Neural progenitor cell (in vitro differentiated cells): ENCODE measurements at regions not wholly inside any gene's neighbourhood (a gene's known extent, or its start where the extent isn't known, plus 50 kb on each side); places are given as distances from the start of the nearest gene placed in this dataset.

Experiments used
- DNase-seq: peaks from one replicate; pipeline ENCODE4 v3.0.0-alpha.2; 2016; ENCODE audit warnings: low spot score
- H2AFZ ChIP-seq: fragments of 200-600 bp; sonication (generic); replicated peaks from 2 replicates; pipeline ENCODE4 v1.6.1; 2016; ENCODE audit warnings: antibody characterized with exemption
- H3F3A ChIP-seq: fragments of 200-600 bp; sonication (generic); 2 replicates; pipeline ENCODE4 v1.6.1; 2016; ENCODE audit warnings: antibody characterized with exemption, low read depth
- H3K27ac ChIP-seq: fragments of 200-600 bp; sonication (generic); 2 replicates; pipeline ENCODE4 v1.5.1; 2016; ENCODE audit warnings: mild to moderate bottlenecking
- H3K27me3 ChIP-seq: fragments of 200-600 bp; sonication (generic); 2 replicates; pipeline ENCODE4 v1.6.1; 2016; ENCODE audit warnings: mild to moderate bottlenecking, moderate library complexity
- H3K36me3 ChIP-seq: fragments of 200-600 bp; sonication (generic); 2 replicates; pipeline ENCODE4 v1.5.1; 2016
- H3K4me1 ChIP-seq: fragments of 200-600 bp; sonication (generic); 2 replicates; pipeline ENCODE4 v1.6.1; 2016; ENCODE audit warnings: mixed run types
- H3K4me2 ChIP-seq: fragments of 200-600 bp; sonication (generic); 2 replicates; pipeline ENCODE4 v1.6.1; 2016
- H3K4me3 ChIP-seq: fragments of 200-600 bp; sonication (generic); 2 replicates; pipeline ENCODE4 v1.5.1; 2016
- H3K79me2 ChIP-seq: fragments of 200-600 bp; sonication (generic); 2 replicates; pipeline ENCODE4 v1.6.1; 2016; ENCODE audit warnings: low read depth
- H3K9ac ChIP-seq: fragments of 200-600 bp; sonication (generic); 2 replicates; pipeline ENCODE4 v1.6.1; 2016
- H3K9me3 ChIP-seq: fragments of 200-600 bp; sonication (generic); 2 replicates; pipeline ENCODE4 v1.5.1; 2016; ENCODE audit warnings: low read depth
- H4K20me1 ChIP-seq: fragments of 200-600 bp; sonication (generic); 2 replicates; pipeline ENCODE4 v1.6.1; 2016; ENCODE audit warnings: low read depth
- H3K27ac Mint-ChIP-seq: 3 replicates; pipeline ENCODE4 v1.8.0; 2021; ENCODE audit warnings: mixed read lengths
- H3K27me3 Mint-ChIP-seq: 2 replicates; pipeline ENCODE4 v1.8.0; 2022; ENCODE audit warnings: low read depth, mild to moderate bottlenecking, inconsistent platforms, moderate library complexity, mixed read lengths; ENCODE audit not compliant: insufficient read depth
- H3K36me3 Mint-ChIP-seq: 3 replicates; pipeline ENCODE4 v1.8.0; 2021; ENCODE audit warnings: mixed read lengths
- H3K4me1 Mint-ChIP-seq: 3 replicates; pipeline ENCODE4 v1.8.0; 2021; ENCODE audit warnings: mixed read lengths
- H3K4me3 Mint-ChIP-seq: 3 replicates; pipeline ENCODE4 v1.8.0; 2021; ENCODE audit warnings: mild to moderate bottlenecking, moderate library complexity, mixed read lengths
- H3K9me3 Mint-ChIP-seq: 3 replicates; pipeline ENCODE4 v1.8.0; 2020; ENCODE audit warnings: mixed read lengths
- CTCF ChIP-seq: fragments of 200-600 bp; sonication (generic); IDR thresholded peaks from 2 replicates; pipeline ENCODE4 v1.5.1; 2017; ENCODE audit warnings: antibody characterized with exemption, mild to moderate bottlenecking
- EZH2 ChIP-seq: fragments of 200-600 bp; sonication (generic); IDR thresholded peaks from 2 replicates; pipeline ENCODE4 v1.6.1; 2017; ENCODE audit warnings: antibody characterized with exemption, mild to moderate bottlenecking, moderate library complexity
- EZH2phosphoT487 ChIP-seq: fragments of 200-600 bp; sonication (generic); IDR thresholded peaks from 2 replicates; pipeline ENCODE4 v1.6.1; 2017; ENCODE audit warnings: antibody characterized with exemption

GRCh38 chr6:48826152-48826515 is 636.9 kb downstream of the MMUT start:
- no peak overlapping the region for H3K9ac ChIP-seq
- no peak overlapping the region for H3K4me2 ChIP-seq
- TF ChIP-seq EZH2 = no peak
- TF ChIP-seq CTCF = no peak
- no peak for TF ChIP-seq EZH2phosphoT487

GRCh38 chr6:48825501-48826151 is 637.4 kb downstream of the MMUT start:
- Histone ChIP-seq H3K9me3 (no peaks in the 10 kb centered on the region), H2AFZ (no peak overlapping the region), H3F3A (no peaks in the 10 kb centered on the region), H3K27me3 (no peaks in the 10 kb centered on the region), H3K36me3 (no peaks in the 10 kb centered on the region), H3K9ac (no peak overlapping the region), H3K79me2 (no peaks in the 10 kb centered on the region), H3K27ac (no peak overlapping the region), H4K20me1 (no peaks in the 10 kb centered on the region), H3K4me3 (no peak overlapping the region), H3K4me2 (no peak overlapping the region), H3K4me1 (no peaks in the 10 kb centered on the region)
- H3K27me3 Mint-ChIP-seq = no peaks in the 10 kb centered on the region
- no peak for TF ChIP-seq EZH2phosphoT487
- TF ChIP-seq CTCF = no peak
- no peak for TF ChIP-seq EZH2
- H3K36me3 Mint-ChIP-seq = no peaks in the 10 kb centered on the region
- no peak overlapping the region for H3K27ac Mint-ChIP-seq
- no peaks in the 10 kb centered on the region for H3K9me3 Mint-ChIP-seq
- no peak for DNase-seq
- H3K4me1 Mint-ChIP-seq = no peaks in the 10 kb centered on the region
- H3K4me3 Mint-ChIP-seq = no peak overlapping the region

More at GRCh38 chr6:48826152-48826515, 636.9 kb downstream of the MMUT start:
- H3K9me3 Mint-ChIP-seq = no peaks in the 10 kb centered on the region
- H3F3A ChIP-seq = no peaks in the 10 kb centered on the region
- no peak overlapping the region for H2AFZ ChIP-seq
- no peaks in the 10 kb centered on the region for H4K20me1 ChIP-seq
- no peaks in the 10 kb centered on the region for H3K36me3 Mint-ChIP-seq
- no peak overlapping the region for H3K4me3 Mint-ChIP-seq
- no peaks in the 10 kb centered on the region for H3K4me1 Mint-ChIP-seq
- no peak overlapping the region for H3K4me3 ChIP-seq
- H3K9me3 ChIP-seq = no peaks in the 10 kb centered on the region
- H3K27me3 ChIP-seq = no peaks in the 10 kb centered on the region
- no peaks in the 10 kb centered on the region for H3K79me2 ChIP-seq
- no peaks in the 10 kb centered on the region for H3K36me3 ChIP-seq
- no peak overlapping the region for H3K27ac ChIP-seq
- no peak for DNase-seq
- no peaks in the 10 kb centered on the region for H3K27me3 Mint-ChIP-seq
- H3K27ac Mint-ChIP-seq = no peak overlapping the region
- H3K4me1 ChIP-seq = no peaks in the 10 kb centered on the region

- DNase-seq = no peak
- no peak for TF ChIP-seq EZH2
Measured at GRCh38 chr6:48818052-48818412, 645.0 kb downstream of the MMUT start.

GRCh38 chr6:48817333-48818051 is 645.6 kb downstream of the MMUT start:
- Histone ChIP-seq H3K4me3 (no peak overlapping the region), H3K4me2 (no peak overlapping the region), H3K9me3 (no peaks in the 10 kb centered on the region), H3K27me3 (no peaks in the 10 kb centered on the region), H3K27ac (no peak overlapping the region), H3K36me3 (no peaks in the 10 kb centered on the region), H3K4me1 (no peaks in the 10 kb centered on the region), H2AFZ (no peak overlapping the region), H4K20me1 (no peaks in the 10 kb centered on the region), H3F3A (no peaks in the 10 kb centered on the region), H3K79me2 (no peaks in the 10 kb centered on the region), H3K9ac (no peak overlapping the region)
- Mint-ChIP-seq H3K4me1 (no peaks in the 10 kb centered on the region), H3K9me3 (no peaks in the 10 kb centered on the region), H3K27ac (no peak overlapping the region), H3K36me3 (no peaks in the 10 kb centered on the region), H3K4me3 (no peak overlapping the region), H3K27me3 (no peaks in the 10 kb centered on the region)
- no peak for DNase-seq
- TF ChIP-seq EZH2 = no peak
- no peak for TF ChIP-seq CTCF
- TF ChIP-seq EZH2phosphoT487 = no peak

More at GRCh38 chr6:48818052-48818412, 645.0 kb downstream of the MMUT start:
- Mint-ChIP-seq H3K27ac (no peak overlapping the region), H3K4me3 (no peak overlapping the region), H3K4me1 (no peaks in the 10 kb centered on the region), H3K36me3 (no peaks in the 10 kb centered on the region), H3K9me3 (no peaks in the 10 kb centered on the region), H3K27me3 (no peaks in the 10 kb centered on the region)
- Histone ChIP-seq H3K36me3 (no peaks in the 10 kb centered on the region), H4K20me1 (no peaks in the 10 kb centered on the region), H3F3A (no peaks in the 10 kb centered on the region), H3K27me3 (no peaks in the 10 kb centered on the region), H3K9me3 (no peaks in the 10 kb centered on the region), H3K9ac (no peak overlapping the region), H3K27ac (no peak overlapping the region), H3K79me2 (no peaks in the 10 kb centered on the region), H2AFZ (no peak overlapping the region), H3K4me3 (no peak overlapping the region), H3K4me1 (no peaks in the 10 kb centered on the region), H3K4me2 (no peak overlapping the region)
